Neutrophil (primary cell): ENCODE measurements at regions not wholly inside any gene's neighbourhood (a gene's known extent, or its start where the extent isn't known, plus 50 kb on each side); places are given as distances from the start of the nearest gene placed in this dataset.

ENCODE experiments used
- H3K27ac ChIP-seq: fragments of 200-600 bp; sonication (generic); 2 replicates; pipeline ENCODE4 v1.5.1; 2016; ENCODE audit warnings: mild to moderate bottlenecking, moderate library complexity
- H3K27me3 ChIP-seq: fragments of 200-600 bp; sonication (generic); 2 replicates; pipeline ENCODE4 v1.6.0; 2016; ENCODE audit warnings: mild to moderate bottlenecking
- H3K36me3 ChIP-seq: fragments of 200-600 bp; sonication (generic); 2 replicates; pipeline ENCODE4 v1.5.1; 2017
- H3K4me1 ChIP-seq, 2 experiments: fragments of 200-600 bp in 1 of 2; sonication (generic) in 1 of 2; 1 replicate in 1 of 2; 2 replicates in 1 of 2; pipeline versions ENCODE4 v1.5.1 to v1.6.1; 2013 to 2016; ENCODE audit warnings: low read depth in 1 of 2, low read length in 1 of 2, mild to moderate bottlenecking in 1 of 2, moderate library complexity in 1 of 2; ENCODE audit not compliant: control insufficient read depth in 1 of 2, insufficient read depth in 1 of 2
- H3K4me3 ChIP-seq, 2 experiments: fragments of 200-600 bp in 1 of 2; sonication (generic) in 1 of 2; 1 replicate in 1 of 2; 2 replicates in 1 of 2; pipeline ENCODE4 v1.5.1; 2013 to 2016; ENCODE audit warnings: low read depth in 1 of 2, low read length in 1 of 2, mild to moderate bottlenecking in 1 of 2, moderate library complexity in 1 of 2
- H3K9me3 ChIP-seq: fragments of 200-600 bp; sonication (generic); 2 replicates; pipeline ENCODE4 v1.5.1; 2016
- CTCF ChIP-seq: fragments of 200-600 bp; sonication (generic); IDR thresholded peaks from 2 replicates; pipeline ENCODE4 v1.5.1; 2016; ENCODE audit warnings: antibody characterized with exemption

GRCh38 chr18:39796393-39796792 is 2158.6 kb upstream of the PIK3C3 start:
- Histone ChIP-seq H3K4me1 (peaks cover 13 to 52% of the 10 kb centered on the region in 2 experiments), H3K27me3 (no peaks in the 10 kb centered on the region), H3K27ac (no peak overlapping the region), H3K4me3 (no peak overlapping the region), H3K9me3 (no peaks in the 10 kb centered on the region), H3K36me3 (no peaks in the 10 kb centered on the region)
- no peak for TF ChIP-seq CTCF

- TF ChIP-seq CTCF = no peak
- Histone ChIP-seq H3K9me3 (no peaks in the 10 kb centered on the region), H3K27ac (no peak overlapping the region), H3K27me3 (no peaks in the 10 kb centered on the region), H3K4me3 (no peak overlapping the region), H3K36me3 (no peaks in the 10 kb centered on the region), H3K4me1 (peaks cover 9 to 51% of the 10 kb centered on the region in 2 experiments)
Observed at GRCh38 chr18:39795350-39795749, 2159.7 kb upstream of the PIK3C3 start.

- TF ChIP-seq CTCF = no peak
- H3K4me1 ChIP-seq = peaks cover 0 to 40% of the 10 kb centered on the region in 2 experiments
Observed at GRCh38 chr18:39793609-39794008, 2161.4 kb upstream of the PIK3C3 start.

GRCh38 chr18:39788383-39788782 is 2166.7 kb upstream of the PIK3C3 start:
- Histone ChIP-seq H3K4me3 (no peak overlapping the region), H3K9me3 (no peaks in the 10 kb centered on the region), H3K4me1 (peaks cover 0 to 20% of the 10 kb centered on the region in 2 experiments), H3K27me3 (no peaks in the 10 kb centered on the region), H3K36me3 (no peaks in the 10 kb centered on the region), H3K27ac (no peak overlapping the region)
- TF ChIP-seq CTCF = no peak

More at GRCh38 chr18:39793609-39794008, 2161.4 kb upstream of the PIK3C3 start:
- Histone ChIP-seq H3K9me3 (no peaks in the 10 kb centered on the region), H3K27ac (no peak overlapping the region), H3K27me3 (no peaks in the 10 kb centered on the region), H3K4me3 (no peak overlapping the region), H3K36me3 (no peaks in the 10 kb centered on the region)

GRCh38 chr18:39786477-39786876 is 2168.6 kb upstream of the PIK3C3 start:
- H3K4me3 ChIP-seq = no peak overlapping the region
- no peaks in the 10 kb centered on the region for H3K9me3 ChIP-seq
- no peaks in the 10 kb centered on the region for H3K36me3 ChIP-seq
- TF ChIP-seq CTCF = no peak
- H3K27ac ChIP-seq = no peak overlapping the region
- peaks cover 0 to 2% of the 10 kb centered on the region in 2 experiments for H3K4me1 ChIP-seq
- no peaks in the 10 kb centered on the region for H3K27me3 ChIP-seq

- Histone ChIP-seq H3K4me3 (no peak overlapping the region), H3K4me1 (no peaks in the 10 kb centered on the region), H3K9me3 (no peaks in the 10 kb centered on the region), H3K27ac (no peak overlapping the region), H3K27me3 (no peaks in the 10 kb centered on the region), H3K36me3 (no peaks in the 10 kb centered on the region)
- no peak for TF ChIP-seq CTCF
Observed at GRCh38 chr18:39784541-39784940, 2170.5 kb upstream of the PIK3C3 start.
